GM18951 (cell line): ENCODE measurements at regions not wholly inside any gene's neighbourhood (a gene's known extent, or its start where the extent isn't known, plus 50 kb on each side); places are given as distances from the start of the nearest gene placed in this dataset.

Source experiments
- POLR2A ChIP-seq: IDR thresholded peaks from 4 replicates; pipeline ENCODE4 v1.6.1; 2011; ENCODE audit warnings: mild to moderate bottlenecking; ENCODE audit not compliant: insufficient read length, insufficient read depth; ENCODE audit errors: extremely low read depth
- in situ Hi-C: fragments of 300-500 bp; cut with MboI; formaldehyde crosslinking; loops from one replicate; pipeline ENCODE4 v1.12.0; 2022; ENCODE audit warnings: low sequenced_read_pairs, mixed read lengths, inconsistent platforms; ENCODE audit not compliant: unreplicated experiment

GRCh38 chr6:44527181-44527580 is 139.7 kb downstream of the CDC5L start:
- in situ Hi-C loops, result no loop called here
- TF ChIP-seq POLR2A, result no peak

GRCh38 chr6:44527583-44528369 is 140.3 kb downstream of the CDC5L start:
- in situ Hi-C loops, result no loop called here
- TF ChIP-seq POLR2A, result no peak

DNA sequence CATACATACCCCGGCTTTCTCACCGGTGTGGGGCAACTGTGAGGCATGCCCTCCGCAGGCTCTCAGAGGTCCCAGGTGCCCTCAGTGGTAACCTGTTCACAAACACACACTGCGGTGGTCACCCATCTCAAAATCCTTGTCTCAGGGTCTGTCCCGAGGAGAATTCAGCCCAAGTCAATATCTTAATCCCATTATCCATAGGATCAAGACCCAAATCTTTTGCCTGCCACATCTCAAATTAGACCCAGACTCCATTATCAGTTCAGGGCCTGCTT is 140.8 kb downstream of the CDC5L start:
- in situ Hi-C loops, result no loop called here
- no peak for TF ChIP-seq POLR2A

DNA sequence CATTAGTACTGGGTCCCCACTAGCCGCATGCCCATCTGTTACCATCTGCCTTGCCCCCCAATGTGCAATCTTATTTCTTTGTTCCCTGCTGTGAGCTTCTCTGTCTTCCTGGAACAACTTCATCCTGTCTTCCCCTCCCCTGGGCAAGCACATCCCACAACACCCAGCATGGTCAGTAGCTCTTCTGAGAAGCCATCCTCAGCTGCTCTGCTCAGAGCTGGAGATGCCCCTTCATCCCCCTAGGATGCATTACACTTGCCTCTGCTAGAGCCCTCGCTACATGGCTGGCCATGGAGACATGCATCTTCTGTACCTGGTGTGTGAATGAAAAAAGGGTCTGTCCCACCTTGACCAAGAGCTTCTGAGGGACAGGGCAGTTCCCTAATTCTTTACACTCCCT is 141.2 kb downstream of the CDC5L start:
- in situ Hi-C loops, result no loop called here
- TF ChIP-seq POLR2A, result no peak

DNA sequence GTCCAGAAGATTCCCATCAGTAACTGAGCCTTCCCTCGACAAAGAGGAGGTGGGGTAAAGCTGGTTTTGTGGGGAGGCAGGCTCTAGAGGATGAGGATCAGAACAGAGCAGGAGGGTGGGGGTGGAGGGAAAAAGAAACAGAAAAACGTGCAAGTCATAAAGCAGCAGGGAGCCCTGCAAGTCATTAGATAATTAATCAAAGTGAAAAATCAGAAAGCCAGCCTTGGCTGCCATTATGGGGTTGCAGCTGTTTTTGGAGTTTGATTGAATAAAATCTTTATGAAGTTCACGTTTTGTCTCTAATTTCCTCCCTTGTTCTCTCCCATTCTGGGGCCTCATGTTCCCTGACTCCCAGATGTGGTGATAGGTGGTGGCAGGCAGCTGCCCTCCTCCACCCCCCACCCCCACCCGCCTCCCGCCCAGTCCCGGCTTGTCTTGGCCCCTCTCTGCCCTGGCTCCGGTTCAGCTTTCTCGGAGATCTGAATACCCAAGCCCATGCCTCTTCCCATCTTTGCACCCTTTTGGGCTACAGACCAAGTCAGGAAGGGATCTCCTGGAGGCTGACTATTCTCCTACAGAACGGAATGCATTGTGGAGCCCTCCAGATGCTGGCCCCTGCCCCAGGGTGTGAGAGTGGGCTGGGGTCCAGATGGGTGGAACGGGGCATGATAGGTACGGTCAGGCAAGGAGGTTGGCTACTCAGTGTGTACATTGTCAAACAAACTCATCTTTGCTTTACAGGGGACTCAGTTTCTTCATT is 141.8 kb downstream of the CDC5L start:
- TF ChIP-seq POLR2A, result no peak
- in situ Hi-C loops, result no loop called here

DNA sequence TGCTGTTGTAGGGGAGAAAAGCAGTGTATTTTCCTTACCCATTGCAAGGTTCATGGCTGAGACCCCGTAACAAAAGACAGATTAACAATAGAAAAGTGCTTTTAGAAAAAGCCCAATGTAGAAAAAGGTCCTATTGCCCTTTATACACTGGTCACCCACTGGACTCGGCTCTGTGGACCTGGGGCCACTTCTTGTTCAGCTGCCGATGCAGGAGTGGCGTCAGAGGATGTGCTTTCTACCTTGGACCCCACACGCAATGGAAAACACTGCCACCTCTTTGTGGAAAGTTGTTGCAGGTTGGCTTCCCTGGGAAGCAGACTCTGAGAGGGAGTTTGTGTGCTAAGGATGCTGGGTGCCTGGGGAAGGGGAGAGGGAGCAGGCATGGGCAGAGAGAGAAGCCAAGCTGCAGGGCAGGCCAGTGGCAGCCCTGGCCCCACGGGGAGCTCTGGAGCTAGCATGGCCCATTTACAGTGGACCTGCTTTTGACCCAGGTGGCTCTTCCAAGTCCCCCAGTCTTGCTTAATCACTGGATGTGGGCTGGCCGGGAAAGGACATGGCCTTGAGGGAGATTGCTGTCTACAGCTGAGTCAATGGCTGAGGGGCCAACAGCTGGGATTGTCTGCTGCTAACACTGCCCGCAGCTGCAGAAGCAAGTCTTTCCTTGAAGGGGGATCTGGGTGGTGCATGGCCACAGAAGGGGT is 142.9 kb downstream of the CDC5L start:
- no peak for TF ChIP-seq POLR2A
- in situ Hi-C loops, result no loop called here

- in situ Hi-C loops, result no loop called here
- TF ChIP-seq POLR2A, result no peak
Observed at GRCh38 chr6:44530910-44531234, 143.4 kb downstream of the CDC5L start.

GRCh38 chr6:44531442-44532015 is 144.0 kb downstream of the CDC5L start:
- TF ChIP-seq POLR2A, result no peak
- in situ Hi-C loops, result no loop called here

- TF ChIP-seq POLR2A, result no peak
- in situ Hi-C loops, result no loop called here
Observed at GRCh38 chr6:44533421-44533820, 145.9 kb downstream of the CDC5L start.

GRCh38 chr6:44534291-44534690 is 146.8 kb downstream of the CDC5L start:
- no peak for TF ChIP-seq POLR2A
- in situ Hi-C loops, result no loop called here

DNA sequence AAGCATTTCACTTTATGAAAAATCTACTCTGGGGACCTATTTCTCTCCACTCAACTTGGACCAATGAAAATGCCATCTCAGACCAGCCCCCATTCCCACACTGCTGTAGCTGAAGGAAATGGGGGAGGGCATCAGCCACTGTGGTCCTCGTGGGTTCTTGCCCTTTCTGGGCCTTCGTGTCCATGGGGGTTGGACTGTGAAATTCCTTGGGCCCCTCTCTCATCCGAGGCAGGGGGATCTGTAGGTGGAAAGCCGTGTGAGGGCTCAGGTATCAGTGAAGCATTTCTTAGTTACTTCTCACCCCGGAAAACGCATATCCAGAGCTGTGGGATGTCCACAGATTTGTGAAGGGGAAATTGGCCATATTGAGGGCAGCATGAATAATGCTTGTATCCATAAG is 147.9 kb downstream of the CDC5L start:
- in situ Hi-C loops, result no loop called here
- no peak for TF ChIP-seq POLR2A

- in situ Hi-C loops, result no loop called here
Observed at GRCh38 chr6:44535967-44536366, 148.5 kb downstream of the CDC5L start.

GRCh38 chr6:44537306-44538049 is 150.0 kb downstream of the CDC5L start:
- no peak for TF ChIP-seq POLR2A
- in situ Hi-C loops, result no loop called here

More at GRCh38 chr6:44535967-44536366, 148.5 kb downstream of the CDC5L start:
- TF ChIP-seq POLR2A, result no peak
